ENCODE measurements at regions not wholly inside any gene's neighbourhood (a gene's known extent, or its start where the extent isn't known, plus 50 kb on each side); places are given as distances from the start of the nearest gene placed in this dataset.

DNA sequence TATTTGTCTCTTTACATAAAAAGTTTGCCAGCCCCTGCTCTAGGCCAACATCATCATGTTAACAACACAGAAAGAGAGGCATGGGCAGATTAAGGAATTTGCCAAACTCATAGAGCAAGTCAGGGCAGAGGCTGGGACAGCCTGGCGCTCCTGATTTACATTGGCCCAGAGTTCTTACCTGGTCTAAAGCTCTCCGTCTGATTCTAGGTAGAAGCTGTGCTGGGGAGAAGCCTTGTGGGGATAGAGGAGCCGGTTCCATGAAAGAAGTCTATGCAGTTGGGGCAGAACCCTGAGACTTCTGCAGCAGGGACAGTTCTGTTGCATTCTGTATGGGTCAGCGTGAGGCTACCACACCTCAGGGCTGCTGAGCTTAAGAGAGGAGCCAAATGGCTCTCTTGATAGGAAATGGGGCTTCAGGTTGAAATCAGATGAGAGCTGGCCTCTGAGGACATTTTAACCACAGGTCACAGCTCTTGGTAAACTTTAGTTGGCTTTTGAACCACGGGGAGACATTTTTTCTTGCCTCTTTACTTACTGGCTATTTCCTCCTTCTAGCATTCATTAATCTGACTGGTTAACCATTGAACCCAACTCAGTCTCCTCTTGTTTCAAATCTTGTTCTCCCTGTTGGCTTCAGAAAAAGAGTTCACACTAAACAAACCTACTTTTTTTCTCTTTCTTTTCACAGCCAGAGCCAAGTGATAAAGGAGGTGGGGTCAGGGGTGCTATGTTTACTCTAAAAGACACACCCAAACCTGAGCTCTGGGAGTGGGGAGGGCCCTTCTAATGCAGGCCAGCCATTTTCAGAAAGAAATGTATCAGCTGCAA lies 250.7 kb downstream of the OPA1 start:
- Mint-ChIP-seq H3K36me3 (ENCODE audit: low read depth) (peaks cover 9% of the 10 kb centered on the region), H3K27ac (no peak overlapping the region), H3K4me1 (peaks cover 3% of the 10 kb centered on the region), H3K27me3 (peaks cover 35% of the 10 kb centered on the region), H3K4me3 (no peak overlapping the region)
- H3K9me3 ChIP-seq (ENCODE audit: control insufficient read depth, low read length, poor library complexity, severe bottlenecking) = no peaks in the 10 kb centered on the region
- ATAC-seq = no peak
- DNase-seq = no peak

- Mint-ChIP-seq H3K4me1 (peaks cover 3% of the 10 kb centered on the region), H3K27ac (no peak overlapping the region), H3K36me3 (ENCODE audit: low read depth) (peaks cover 9% of the 10 kb centered on the region), H3K27me3 (peaks cover 35% of the 10 kb centered on the region), H3K4me3 (no peak overlapping the region)
- DNase-seq (no peak), ATAC-seq (no peak)
- no peaks in the 10 kb centered on the region for H3K9me3 ChIP-seq (ENCODE audit: control insufficient read depth, low read length, poor library complexity, severe bottlenecking)
Observed at GRCh38 chr3:193844472-193844871, 251.5 kb downstream of the OPA1 start.

DNA sequence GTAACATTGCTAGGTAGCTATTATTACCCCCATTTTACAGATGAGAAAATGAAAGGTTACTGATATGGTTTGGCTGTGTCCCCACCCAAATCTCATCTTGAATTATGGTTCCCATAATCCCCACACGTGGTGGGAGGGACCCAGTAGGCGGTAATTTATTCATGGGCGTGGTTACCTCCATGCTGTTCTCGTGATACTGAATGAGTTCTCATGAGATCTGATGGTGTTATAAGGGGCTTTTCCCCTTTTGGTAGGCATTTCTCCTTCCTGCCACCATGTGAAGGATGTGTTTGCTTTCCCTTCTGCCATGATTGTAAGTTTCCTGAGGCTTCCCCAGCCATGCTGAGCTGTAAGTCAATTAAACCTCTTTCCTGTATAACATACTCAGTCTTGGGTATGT lies 252.1 kb downstream of the OPA1 start:
- H3K27ac Mint-ChIP-seq = no peak overlapping the region

DNA sequence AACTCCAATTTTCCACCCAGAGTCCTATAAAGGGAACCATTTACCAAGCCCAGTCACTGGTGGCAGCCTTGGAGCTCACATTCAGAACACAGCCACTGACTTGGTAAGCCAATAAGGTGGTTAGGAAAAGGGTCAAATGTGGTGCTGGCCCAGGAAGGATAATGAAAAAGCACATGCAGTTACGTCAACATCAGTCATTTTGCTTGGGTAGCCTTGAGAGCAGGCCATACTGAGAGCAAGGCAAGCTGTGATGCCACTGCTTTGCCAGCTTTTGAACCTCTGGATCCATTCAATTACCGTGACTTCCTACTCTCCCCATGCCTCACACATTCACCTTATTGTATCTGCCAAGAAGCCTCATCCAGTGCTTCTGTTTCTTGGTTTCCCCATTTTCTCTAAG lies 253.6 kb downstream of the OPA1 start:
- Mint-ChIP-seq H3K4me1 (peaks cover under 1% of the 10 kb centered on the region), H3K27me3 (peaks cover 20% of the 10 kb centered on the region), H3K27ac (no peak overlapping the region), H3K36me3 (ENCODE audit: low read depth) (peaks cover 3% of the 10 kb centered on the region), H3K4me3 (no peak overlapping the region)
- ATAC-seq (no peak), DNase-seq (no peak)
- no peaks in the 10 kb centered on the region for H3K9me3 ChIP-seq (ENCODE audit: control insufficient read depth, low read length, poor library complexity, severe bottlenecking)

More for the DNA sequence above, 252.1 kb downstream of the OPA1 start:
- no peak overlapping the region for H3K4me3 Mint-ChIP-seq
- H3K36me3 Mint-ChIP-seq (ENCODE audit: low read depth) = peaks cover 9% of the 10 kb centered on the region
- peaks cover 30% of the 10 kb centered on the region for H3K27me3 Mint-ChIP-seq
- no peak for ATAC-seq
- H3K9me3 ChIP-seq (ENCODE audit: control insufficient read depth, low read length, poor library complexity, severe bottlenecking) = no peaks in the 10 kb centered on the region
- H3K4me1 Mint-ChIP-seq = peaks cover 3% of the 10 kb centered on the region
- DNase-seq = no peak

DNA sequence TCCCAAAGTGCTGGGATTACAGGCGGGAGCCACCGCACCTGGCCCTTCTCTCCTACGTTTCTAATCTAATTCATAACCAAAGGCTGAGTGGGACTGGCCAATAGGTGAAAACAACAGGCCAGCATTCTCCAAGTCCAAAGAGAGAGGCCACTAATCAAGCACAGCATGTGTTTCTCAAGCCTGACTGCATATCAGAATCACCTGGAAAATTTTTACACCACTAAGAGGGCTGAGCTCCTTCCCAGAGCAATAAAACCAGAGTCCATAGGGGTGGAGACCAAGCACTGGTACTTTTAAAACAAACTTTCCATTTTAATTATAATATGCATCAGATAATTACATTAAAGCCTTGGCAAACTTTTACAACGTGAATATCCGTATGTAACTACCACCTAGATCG lies 254.4 kb downstream of the OPA1 start:
- peaks cover 2% of the 10 kb centered on the region for H3K36me3 Mint-ChIP-seq (ENCODE audit: low read depth)
- ATAC-seq = no peak
- peaks cover 13% of the 10 kb centered on the region for H3K27me3 Mint-ChIP-seq

GRCh38 chr3:193848547-193848946 lies 255.5 kb downstream of the OPA1 start:
- H3K27me3 Mint-ChIP-seq = peaks cover 12% of the 10 kb centered on the region
- ATAC-seq (no peak), DNase-seq (no peak)
- no peaks in the 10 kb centered on the region for H3K9me3 ChIP-seq (ENCODE audit: control insufficient read depth, low read length, poor library complexity, severe bottlenecking)
- H3K27ac Mint-ChIP-seq = no peak overlapping the region
- peaks cover 2% of the 10 kb centered on the region for H3K36me3 Mint-ChIP-seq (ENCODE audit: low read depth)
- no peaks in the 10 kb centered on the region for H3K4me1 Mint-ChIP-seq
- H3K4me3 Mint-ChIP-seq = no peak overlapping the region

More for the DNA sequence above, 254.4 kb downstream of the OPA1 start:
- H3K4me3 Mint-ChIP-seq = no peak overlapping the region
- H3K9me3 ChIP-seq (ENCODE audit: control insufficient read depth, low read length, poor library complexity, severe bottlenecking) = no peaks in the 10 kb centered on the region
- DNase-seq = no peak
- no peaks in the 10 kb centered on the region for H3K4me1 Mint-ChIP-seq
- H3K27ac Mint-ChIP-seq = no peak overlapping the region

GRCh38 chr3:193850084-193850619 lies 257.1 kb downstream of the OPA1 start:
- Mint-ChIP-seq H3K4me1 (no peaks in the 10 kb centered on the region), H3K27me3 (peaks cover 17% of the 10 kb centered on the region), H3K4me3 (no peak overlapping the region), H3K36me3 (ENCODE audit: low read depth) (peaks cover 2% of the 10 kb centered on the region), H3K27ac (no peak overlapping the region)
- no peaks in the 10 kb centered on the region for H3K9me3 ChIP-seq (ENCODE audit: control insufficient read depth, low read length, poor library complexity, severe bottlenecking)
- DNase-seq (no peak), ATAC-seq (no peak)

GRCh38 chr3:193851428-193851847 lies 258.4 kb downstream of the OPA1 start:
- ATAC-seq (no peak), DNase-seq (no peak)
- Mint-ChIP-seq H3K27ac (no peak overlapping the region), H3K4me3 (no peak overlapping the region), H3K36me3 (ENCODE audit: low read depth) (peaks cover 2% of the 10 kb centered on the region), H3K27me3 (peaks cover 19% of the 10 kb centered on the region), H3K4me1 (no peaks in the 10 kb centered on the region)
- no peaks in the 10 kb centered on the region for H3K9me3 ChIP-seq (ENCODE audit: control insufficient read depth, low read length, poor library complexity, severe bottlenecking)

DNA sequence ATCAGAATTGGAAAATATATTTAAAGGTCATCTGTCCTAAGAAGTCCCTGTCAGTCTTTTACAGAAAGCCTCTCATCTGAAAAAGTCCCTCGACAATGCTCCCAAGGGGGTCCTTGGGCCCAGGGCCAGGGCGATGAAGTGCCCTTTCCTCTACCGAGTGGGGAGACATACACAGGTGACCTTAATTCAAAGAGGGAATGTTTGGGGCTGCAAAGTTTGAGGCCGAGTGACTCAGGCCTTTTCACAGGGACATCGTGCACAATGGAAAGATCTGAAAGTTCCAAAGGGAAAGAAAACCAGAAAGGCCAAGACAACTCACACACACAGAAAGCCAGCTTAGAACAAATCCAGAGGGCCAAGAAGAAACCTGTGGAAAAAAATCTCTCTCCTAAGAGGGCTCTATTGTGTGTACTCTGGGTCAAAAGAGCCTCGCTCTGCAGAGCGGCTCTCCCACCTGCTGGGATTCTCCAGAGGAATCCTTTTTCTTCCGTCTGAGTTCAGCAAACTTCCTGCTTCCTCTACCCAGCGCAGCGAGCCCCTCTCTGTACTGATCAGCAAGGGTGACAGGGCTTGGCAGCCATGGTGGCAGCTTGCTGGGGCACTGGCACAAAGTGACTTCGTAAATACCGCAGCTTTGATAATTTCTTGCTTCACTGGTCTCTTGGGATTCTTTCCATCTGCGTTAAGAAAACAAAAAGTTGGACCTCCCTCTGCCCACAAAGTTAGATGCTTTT lies 259.1 kb downstream of the OPA1 start:
- Mint-ChIP-seq H3K27ac (no peak overlapping the region), H3K4me3 (no peak overlapping the region), H3K36me3 (ENCODE audit: low read depth) (no peaks in the 10 kb centered on the region), H3K4me1 (no peaks in the 10 kb centered on the region), H3K27me3 (peaks cover 19% of the 10 kb centered on the region)
- DNase-seq (no peak), ATAC-seq (no peak)
- no peaks in the 10 kb centered on the region for H3K9me3 ChIP-seq (ENCODE audit: control insufficient read depth, low read length, poor library complexity, severe bottlenecking)

- ATAC-seq = no peak
- H3K4me1 Mint-ChIP-seq = no peaks in the 10 kb centered on the region
- H3K4me3 Mint-ChIP-seq = no peak overlapping the region
Observed at GRCh38 chr3:193852901-193853300, 259.9 kb downstream of the OPA1 start.

GRCh38 chr3:193853511-193854219 lies 260.7 kb downstream of the OPA1 start:
- H3K9me3 ChIP-seq (ENCODE audit: control insufficient read depth, low read length, poor library complexity, severe bottlenecking) = no peaks in the 10 kb centered on the region
- H3K4me3 Mint-ChIP-seq = no peak overlapping the region
- no peak for DNase-seq
- peaks cover 7% of the 10 kb centered on the region for H3K27me3 Mint-ChIP-seq
- H3K27ac Mint-ChIP-seq = no peak overlapping the region
- no peak for ATAC-seq
- no peaks in the 10 kb centered on the region for H3K36me3 Mint-ChIP-seq (ENCODE audit: low read depth)
- no peaks in the 10 kb centered on the region for H3K4me1 Mint-ChIP-seq

More at GRCh38 chr3:193852901-193853300, 259.9 kb downstream of the OPA1 start:
- no peaks in the 10 kb centered on the region for H3K9me3 ChIP-seq (ENCODE audit: control insufficient read depth, low read length, poor library complexity, severe bottlenecking)
- H3K27me3 Mint-ChIP-seq = peaks cover 13% of the 10 kb centered on the region
- H3K27ac Mint-ChIP-seq = no peak overlapping the region
- DNase-seq = no peak
- H3K36me3 Mint-ChIP-seq (ENCODE audit: low read depth) = no peaks in the 10 kb centered on the region

DNA sequence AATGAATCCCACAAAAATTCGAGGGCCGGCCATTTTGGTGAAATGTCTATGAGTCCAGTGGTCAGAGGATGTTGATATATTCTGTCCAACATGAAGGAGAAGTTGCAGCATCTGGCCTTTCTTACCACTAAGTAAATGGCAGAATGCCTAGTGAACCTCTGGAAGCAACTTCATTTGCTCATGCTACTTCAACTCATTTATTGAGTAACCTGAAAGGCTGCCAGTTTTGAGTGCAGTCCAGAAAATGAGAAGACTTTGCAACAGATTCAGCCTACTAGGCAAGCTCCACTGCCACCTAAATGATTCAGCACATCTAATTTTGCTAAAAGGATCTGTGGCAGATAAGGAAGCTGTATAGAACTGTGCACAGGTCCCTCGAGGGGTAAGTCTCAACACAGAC lies 265.0 kb downstream of the OPA1 start:
- H3K9me3 ChIP-seq (ENCODE audit: control insufficient read depth, low read length, poor library complexity, severe bottlenecking) = no peaks in the 10 kb centered on the region
- Mint-ChIP-seq H3K36me3 (ENCODE audit: low read depth) (no peaks in the 10 kb centered on the region), H3K4me3 (no peak overlapping the region), H3K4me1 (no peaks in the 10 kb centered on the region), H3K27ac (no peak overlapping the region), H3K27me3 (peaks cover 7% of the 10 kb centered on the region)
- DNase-seq (no peak), ATAC-seq (no peak)

- no peak for ATAC-seq
- H3K36me3 Mint-ChIP-seq (ENCODE audit: low read depth) = no peaks in the 10 kb centered on the region
- DNase-seq = no peak
- no peak overlapping the region for H3K4me3 Mint-ChIP-seq
- no peak overlapping the region for H3K27ac Mint-ChIP-seq
- no peaks in the 10 kb centered on the region for H3K4me1 Mint-ChIP-seq
- no peaks in the 10 kb centered on the region for H3K9me3 ChIP-seq (ENCODE audit: control insufficient read depth, low read length, poor library complexity, severe bottlenecking)
- H3K27me3 Mint-ChIP-seq = peaks cover 7% of the 10 kb centered on the region
Observed at GRCh38 chr3:193859195-193859594, 266.2 kb downstream of the OPA1 start.
